ENCODE measurements at regions not wholly inside any gene's neighbourhood (a gene's known extent, or its start where the extent isn't known, plus 50 kb on each side); places are given as distances from the start of the nearest gene placed in this dataset.
A peak's percentile ranks its signal among the peaks of the same experiment; 100 is the strongest.
"Not testable (repeated sequence)": the region's sequence is repeated elsewhere in the genome, so short reads cannot be mapped to it uniquely, and the experiment has no call there.

- no peak for DNase-seq (ENCODE audit: low spot score)
- H3K27me3 Mint-ChIP-seq (ENCODE audit: low read depth) = no peaks in the 10 kb centered on the region
- no peak for TF ChIP-seq CTCF (IDR thresholded peaks at IDR 0.05)
- H3K36me3 Mint-ChIP-seq (ENCODE audit: low read depth) = no peaks in the 10 kb centered on the region
- H3K27ac Mint-ChIP-seq (ENCODE audit: unreplicated experiment) = no peak overlapping the region
- peaks cover 14% of the 10 kb centered on the region for H3K9me3 Mint-ChIP-seq (ENCODE audit: low read depth)
- no peak overlapping the region for H3K4me3 Mint-ChIP-seq (ENCODE audit: unreplicated experiment)
- H3K4me1 Mint-ChIP-seq (ENCODE audit: low read depth) = no peaks in the 10 kb centered on the region
Measured at GRCh38 chrX:7606039-7606652, 236.8 kb upstream of the VCX start.

- no peak for TF ChIP-seq CTCF (IDR thresholded peaks at IDR 0.05)
- Mint-ChIP-seq H3K27ac (ENCODE audit: unreplicated experiment) (no peak overlapping the region), H3K27me3 (ENCODE audit: low read depth) (no peaks in the 10 kb centered on the region), H3K4me1 (ENCODE audit: low read depth) (no peaks in the 10 kb centered on the region), H3K9me3 (ENCODE audit: low read depth) (peaks cover 14% of the 10 kb centered on the region), H3K36me3 (ENCODE audit: low read depth) (no peaks in the 10 kb centered on the region), H3K4me3 (ENCODE audit: unreplicated experiment) (no peak overlapping the region)
- DNase-seq (ENCODE audit: low spot score) = no peak
Measured at GRCh38 chrX:7603387-7603786, 239.6 kb upstream of the VCX start.

DNA sequence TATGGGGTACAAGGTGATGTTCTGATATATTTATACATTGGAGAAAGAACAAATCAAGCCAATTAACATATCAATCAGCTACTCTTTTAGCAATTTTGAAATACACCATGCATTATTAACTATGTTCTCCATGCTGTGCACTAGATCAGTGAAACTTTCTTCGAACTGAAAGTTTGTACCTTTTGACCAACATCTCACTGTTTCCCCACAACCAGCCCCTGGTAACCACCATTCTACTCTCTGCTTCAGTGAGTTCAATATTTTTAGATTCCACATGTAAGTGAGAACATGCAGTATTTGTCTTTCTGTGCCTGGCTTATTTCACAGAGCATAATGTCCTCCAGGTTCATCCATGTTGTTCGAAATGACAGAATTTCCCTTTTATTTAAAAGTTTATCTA lies 246.1 kb upstream of the VCX start:
- Mint-ChIP-seq H3K27ac (ENCODE audit: unreplicated experiment) (no peak overlapping the region), H3K4me1 (ENCODE audit: low read depth) (peaks cover 2% of the 10 kb centered on the region), H3K27me3 (ENCODE audit: low read depth) (no peaks in the 10 kb centered on the region), H3K9me3 (ENCODE audit: low read depth) (peaks cover 6% of the 10 kb centered on the region), H3K4me3 (ENCODE audit: unreplicated experiment) (no peak overlapping the region), H3K36me3 (ENCODE audit: low read depth) (no peaks in the 10 kb centered on the region)
- no peak for TF ChIP-seq CTCF (IDR thresholded peaks at IDR 0.05)
- DNase-seq (ENCODE audit: low spot score) = no peak

- not testable (repeated sequence) for H3K36me3 Mint-ChIP-seq (ENCODE audit: low read depth); H3K4me1 Mint-ChIP-seq (ENCODE audit: low read depth); DNase-seq (ENCODE audit: low spot score); H3K27me3 Mint-ChIP-seq (ENCODE audit: low read depth); H3K9me3 Mint-ChIP-seq (ENCODE audit: low read depth)
- Mint-ChIP-seq H3K27ac (ENCODE audit: unreplicated experiment) (peak overlapping the region; percentile 79), H3K4me3 (ENCODE audit: unreplicated experiment) (peak overlapping the region; percentile 80)
Measured at GRCh38 chrX:7593370-7593769, 249.6 kb upstream of the VCX start.

GRCh38 chrX:7586126-7586525 lies 256.8 kb upstream of the VCX start:
- peaks cover 2% of the 10 kb centered on the region for H3K27me3 Mint-ChIP-seq (ENCODE audit: low read depth)
- no peaks in the 10 kb centered on the region for H3K9me3 Mint-ChIP-seq (ENCODE audit: low read depth)
- no peak overlapping the region for H3K27ac Mint-ChIP-seq (ENCODE audit: unreplicated experiment)
- no peaks in the 10 kb centered on the region for H3K4me1 Mint-ChIP-seq (ENCODE audit: low read depth)
- H3K36me3 Mint-ChIP-seq (ENCODE audit: low read depth) = no peaks in the 10 kb centered on the region
- no peak for DNase-seq (ENCODE audit: low spot score)
- TF ChIP-seq CTCF (IDR thresholded peaks at IDR 0.05) = peak; percentile 86
- H3K4me3 Mint-ChIP-seq (ENCODE audit: unreplicated experiment) = no peak overlapping the region

DNA sequence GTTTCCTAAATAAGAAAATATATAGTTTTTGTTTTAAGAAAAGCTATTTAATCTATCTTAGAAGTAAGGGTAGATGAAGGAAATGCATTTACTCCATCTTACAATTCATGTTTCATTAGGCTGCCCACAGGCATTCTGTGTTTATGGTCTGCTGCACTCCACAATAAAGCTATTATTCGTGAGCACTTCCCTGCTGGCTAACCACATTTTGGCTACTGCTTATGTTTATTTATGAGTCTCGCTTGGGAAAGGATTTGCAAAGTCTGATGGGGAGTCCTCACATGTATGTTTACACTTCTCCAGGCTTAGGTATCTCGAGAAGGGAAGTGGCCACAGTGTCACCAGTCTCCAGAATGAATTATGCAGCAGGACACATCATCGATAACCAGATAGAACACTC lies 260.8 kb upstream of the VCX start:
- Mint-ChIP-seq H3K9me3 (ENCODE audit: low read depth) (peaks cover 2% of the 10 kb centered on the region), H3K27ac (ENCODE audit: unreplicated experiment) (no peak overlapping the region), H3K36me3 (ENCODE audit: low read depth) (no peaks in the 10 kb centered on the region), H3K4me3 (ENCODE audit: unreplicated experiment) (no peak overlapping the region), H3K4me1 (ENCODE audit: low read depth) (no peaks in the 10 kb centered on the region), H3K27me3 (ENCODE audit: low read depth) (peaks cover 4% of the 10 kb centered on the region)
- no peak for TF ChIP-seq CTCF (IDR thresholded peaks at IDR 0.05)
- DNase-seq (ENCODE audit: low spot score) = no peak

All from chondrocyte (in vitro differentiated cells).